GM19328 (cell line): ENCODE measurements at regions not wholly inside any gene's neighbourhood (a gene's known extent, or its start where the extent isn't known, plus 50 kb on each side); places are given as distances from the start of the nearest gene placed in this dataset.

Experiments used
- ATAC-seq: cut with Tn5 transposase; IDR thresholded peaks from one replicate; pipeline ENCODE4 v1.9.1; 2021; ENCODE audit warnings: mild to moderate bottlenecking, moderate library complexity; ENCODE audit not compliant: unreplicated experiment

DNA sequence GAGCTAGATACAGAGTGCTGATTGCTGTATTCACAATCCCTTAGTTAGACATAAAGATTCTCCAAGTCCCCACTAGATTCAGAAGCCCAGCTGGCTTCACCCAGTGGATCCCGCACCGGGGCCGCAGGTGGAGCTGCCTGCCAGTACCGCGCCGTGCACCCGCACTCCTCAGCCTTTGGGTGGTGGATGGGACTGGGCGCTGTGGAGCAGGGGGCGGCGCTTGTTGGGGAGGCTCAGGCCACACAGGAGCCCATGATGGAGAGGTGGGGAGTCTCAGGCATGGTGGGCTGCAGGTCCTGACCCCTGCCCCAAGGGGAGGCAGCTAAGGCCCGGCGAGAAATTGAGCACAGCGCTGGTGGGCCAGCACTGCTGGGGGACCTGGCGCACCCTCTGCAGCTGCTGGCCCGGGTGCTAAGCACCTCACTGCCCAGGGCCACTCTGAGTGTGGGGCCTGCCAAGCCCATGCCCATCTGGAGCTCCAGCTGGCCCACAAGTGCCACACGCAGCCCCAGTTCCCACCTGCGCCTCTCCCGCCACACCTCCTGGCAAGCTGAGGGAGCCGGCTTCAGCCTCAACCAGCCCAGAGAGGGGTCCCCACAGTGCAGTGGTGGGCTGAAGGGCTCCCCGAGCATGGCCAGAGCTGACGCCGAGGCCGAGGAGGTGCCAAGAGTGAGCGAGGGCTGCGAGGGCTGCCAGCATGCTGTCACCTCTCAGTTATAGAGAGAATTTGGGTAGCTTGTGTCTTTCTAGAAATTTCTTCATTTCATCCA lies 417.6 kb downstream of the METTL15 start:
- ATAC-seq: no peak

GRCh38 chr11:28524098-28524497 lies 415.9 kb downstream of the METTL15 start:
- no peak for ATAC-seq

DNA sequence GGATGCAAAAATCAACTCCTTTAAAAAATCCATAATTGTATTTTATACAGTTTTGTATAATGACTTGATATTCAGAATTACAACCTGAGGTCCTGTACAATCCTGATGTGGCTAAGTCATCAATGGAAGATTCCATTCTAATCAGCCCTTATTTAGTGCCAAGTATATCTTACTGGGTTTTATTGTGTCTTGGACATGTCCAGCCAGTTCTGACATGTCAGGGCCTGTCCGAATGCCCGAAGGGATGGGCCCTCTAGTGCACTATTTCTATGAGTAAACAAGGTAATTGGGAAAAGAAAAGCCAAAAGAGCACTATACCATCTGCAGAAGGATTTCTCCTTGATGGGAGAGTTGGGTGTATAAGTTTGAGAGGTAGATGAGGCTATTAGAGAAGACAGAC lies 412.9 kb downstream of the METTL15 start:
- no peak for ATAC-seq

DNA sequence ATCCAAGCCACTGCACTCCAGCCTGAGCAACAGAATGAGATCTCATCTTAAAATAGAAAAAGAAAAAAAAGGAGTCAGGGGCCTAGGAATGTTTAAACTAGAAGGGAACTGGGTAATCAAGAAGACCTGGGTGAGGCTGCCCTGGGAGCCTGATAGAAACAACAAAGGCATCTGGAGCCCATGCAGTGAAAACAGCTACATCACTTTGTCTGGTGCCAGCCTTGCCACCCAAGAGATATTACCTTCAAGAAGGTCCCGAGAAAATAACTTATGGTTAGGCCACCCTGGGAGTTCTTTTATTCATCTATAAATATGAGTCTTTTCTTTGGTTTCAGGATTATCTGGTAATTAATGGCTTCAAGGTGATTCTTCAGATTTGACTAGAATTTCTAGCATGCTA lies 412.1 kb downstream of the METTL15 start:
- no peak for ATAC-seq

DNA sequence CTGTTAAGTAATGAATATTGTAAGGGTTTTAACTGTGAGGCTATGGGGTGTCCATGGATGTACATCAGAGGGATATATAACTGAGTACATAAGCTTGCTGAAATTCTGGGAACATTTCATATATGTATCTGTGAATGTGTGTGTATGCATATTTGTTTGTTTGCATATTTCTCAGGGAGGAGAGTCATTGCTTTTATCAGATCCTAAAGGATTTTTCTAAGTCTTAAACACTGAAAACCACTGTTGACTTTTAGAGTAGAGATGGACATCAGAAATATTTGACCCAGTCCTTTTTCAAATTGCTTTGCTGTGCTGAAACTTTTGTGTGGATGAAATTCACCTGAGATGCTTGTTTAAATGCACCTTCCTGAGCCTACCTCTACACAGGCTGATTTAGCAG lies 410.6 kb downstream of the METTL15 start:
- no peak for ATAC-seq

DNA sequence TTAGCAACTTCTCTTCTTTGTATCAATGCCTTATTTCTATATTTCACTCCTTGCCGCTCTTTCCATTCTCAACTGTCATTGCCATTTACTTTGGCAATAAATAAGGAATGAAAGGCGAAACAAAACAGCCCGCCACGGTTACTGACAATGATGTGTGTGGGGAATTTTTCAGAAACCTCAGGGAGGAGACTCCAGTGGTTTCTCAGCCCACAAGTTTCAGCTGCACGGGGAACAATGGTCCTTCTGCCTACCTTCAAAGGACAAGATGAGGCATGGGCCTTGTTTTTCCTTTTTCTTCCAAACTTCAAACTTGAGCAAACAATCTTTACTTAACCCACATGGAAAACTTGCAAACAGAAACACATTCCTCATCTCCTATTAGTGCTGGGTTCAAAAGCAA lies 409.4 kb downstream of the METTL15 start:
- no peak for ATAC-seq

- no peak for ATAC-seq
Observed at GRCh38 chr11:28514391-28514790, 406.2 kb downstream of the METTL15 start.

GRCh38 chr11:28512143-28512756 lies 404.1 kb downstream of the METTL15 start:
- ATAC-seq: no peak

GRCh38 chr11:28505232-28505631 lies 397.0 kb downstream of the METTL15 start:
- ATAC-seq: no peak

GRCh38 chr11:28504555-28505110 lies 396.4 kb downstream of the METTL15 start:
- no peak for ATAC-seq

GRCh38 chr11:28495333-28495732 lies 387.1 kb downstream of the METTL15 start:
- no peak for ATAC-seq

- ATAC-seq: no peak
Observed at GRCh38 chr11:28491431-28491830, 383.2 kb downstream of the METTL15 start.

DNA sequence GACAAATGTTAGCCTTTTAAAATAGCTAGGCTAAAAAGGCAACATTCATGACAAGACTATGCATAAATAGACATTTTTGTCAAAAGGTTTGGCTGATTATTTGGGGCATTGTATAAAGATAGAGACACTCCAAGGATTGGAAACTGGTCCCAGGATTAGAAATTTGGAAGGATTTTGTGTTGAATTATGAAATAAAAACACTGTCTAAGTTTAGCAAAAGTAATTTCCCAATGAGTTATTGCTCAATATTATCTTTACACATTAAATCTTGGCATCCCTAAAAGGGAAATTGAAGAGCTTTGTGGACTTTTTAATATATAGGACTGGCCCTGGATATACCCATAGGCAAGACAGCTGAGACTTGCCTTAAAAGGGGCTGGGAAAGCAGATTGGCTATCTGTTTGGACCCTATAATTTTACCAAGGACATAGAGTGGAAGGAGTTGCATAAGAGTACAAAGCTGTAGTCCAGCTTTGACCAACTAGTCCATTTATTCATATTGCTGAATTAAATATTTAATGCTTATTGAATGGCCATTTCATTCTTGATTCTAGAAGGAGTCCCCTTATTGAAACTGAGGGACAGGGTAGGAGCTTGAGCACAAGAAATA lies 382.7 kb downstream of the METTL15 start:
- no peak for ATAC-seq

DNA sequence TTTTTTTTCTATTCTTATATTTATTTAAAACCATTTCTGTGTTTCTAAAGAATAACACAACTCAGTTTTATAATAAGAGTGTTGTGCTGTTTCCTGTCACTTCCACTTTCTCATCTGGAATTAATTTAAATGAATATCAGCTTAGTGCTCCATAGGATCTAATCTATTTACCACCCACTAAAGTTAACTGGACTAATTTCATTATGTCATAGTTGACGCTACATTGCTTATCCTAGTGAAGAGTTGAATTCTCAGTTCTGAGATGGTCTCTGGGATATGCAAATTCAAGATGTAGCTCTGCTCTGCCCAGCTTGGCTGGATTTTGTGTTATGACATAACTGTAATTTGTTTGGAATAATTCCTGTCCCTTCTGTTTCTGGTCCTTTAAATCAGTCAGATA lies 380.1 kb downstream of the METTL15 start:
- ATAC-seq: no peak

DNA sequence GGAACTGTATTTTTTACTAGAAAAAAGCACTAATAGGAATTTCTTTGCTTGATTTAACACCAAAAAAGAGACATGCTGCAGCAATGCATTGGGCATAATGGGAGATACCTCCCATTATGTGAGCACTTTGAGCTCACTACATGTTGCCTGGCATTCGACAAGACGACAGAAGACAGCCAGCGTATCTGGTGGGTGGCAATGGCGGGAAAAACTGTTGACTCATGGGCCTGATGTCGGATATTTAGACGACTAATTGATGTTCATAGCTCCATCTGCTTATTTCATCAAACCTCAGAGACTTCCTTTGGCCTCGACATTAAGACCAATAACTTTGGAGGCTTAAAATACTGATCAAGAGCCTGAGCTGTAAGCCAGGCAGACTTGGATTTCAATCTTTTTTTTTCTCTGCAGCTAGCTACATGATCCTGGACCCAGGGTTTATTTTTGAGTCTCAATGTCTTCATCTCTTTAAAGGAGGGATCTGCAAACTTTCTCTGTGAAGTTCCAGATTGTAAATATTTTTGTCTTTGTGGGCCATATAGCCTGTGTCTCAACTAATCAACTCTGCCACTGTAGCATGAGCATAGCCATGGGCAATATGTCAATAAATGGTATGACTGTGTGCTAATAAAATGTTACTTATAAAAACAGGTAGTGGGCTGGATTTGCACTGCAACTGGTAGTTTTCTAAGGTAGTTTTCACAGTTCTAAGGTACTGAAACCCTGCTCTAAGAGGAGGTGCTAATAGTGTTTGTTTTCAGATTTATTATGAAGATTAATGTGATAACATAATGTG lies 375.1 kb downstream of the METTL15 start:
- ATAC-seq: no peak

DNA sequence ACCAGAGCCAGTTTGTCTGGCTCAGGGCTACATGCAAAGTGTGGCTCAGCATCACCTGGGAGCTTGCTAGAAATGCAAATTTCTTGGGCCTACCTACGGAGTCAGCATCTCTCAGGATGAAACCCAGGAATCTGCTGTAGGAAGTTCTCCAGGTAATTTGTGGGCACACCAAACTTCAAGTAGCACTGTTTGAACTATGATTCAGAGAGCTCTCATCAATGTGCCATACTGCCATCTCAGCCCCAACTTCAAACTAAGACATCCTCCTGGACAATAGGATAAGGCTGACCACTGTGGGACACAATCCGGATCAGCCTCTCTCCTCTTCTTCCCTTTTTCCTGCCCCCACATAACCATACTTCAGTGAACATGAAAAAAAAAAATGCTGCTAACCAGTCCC lies 374.5 kb downstream of the METTL15 start:
- no peak for ATAC-seq

- ATAC-seq: no peak
Observed at GRCh38 chr11:28481616-28482480, 373.7 kb downstream of the METTL15 start.

GRCh38 chr11:28480406-28480805 lies 372.2 kb downstream of the METTL15 start:
- no peak for ATAC-seq

- ATAC-seq: no peak
Observed at GRCh38 chr11:28476864-28477263, 368.7 kb downstream of the METTL15 start.

DNA sequence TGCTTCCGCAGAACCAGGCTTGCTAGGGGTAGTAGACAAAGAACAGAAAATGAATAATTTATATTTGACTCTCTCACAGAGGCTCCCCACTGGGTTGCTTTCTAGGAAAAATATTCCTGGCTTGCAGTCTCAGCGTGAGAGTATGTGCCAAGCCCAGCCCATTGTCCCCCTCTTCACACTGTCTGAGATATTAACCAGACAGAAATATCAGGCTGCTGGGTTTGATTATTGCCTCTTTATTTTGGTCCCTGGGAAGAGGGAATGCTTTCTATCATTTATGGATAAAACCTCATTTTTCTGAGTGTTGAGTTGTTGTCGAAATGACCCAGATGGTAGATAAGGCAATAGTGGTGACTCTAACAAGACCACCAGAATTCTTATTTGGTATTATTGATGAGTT lies 367.9 kb downstream of the METTL15 start:
- no peak for ATAC-seq
